ENCODE measurements at regions not wholly inside any gene's neighbourhood (a gene's known extent, or its start where the extent isn't known, plus 50 kb on each side); places are given as distances from the start of the nearest gene placed in this dataset.
"Not testable (repeated sequence)": the region's sequence is repeated elsewhere in the genome, so short reads cannot be mapped to it uniquely, and the experiment has no call there.

DNA sequence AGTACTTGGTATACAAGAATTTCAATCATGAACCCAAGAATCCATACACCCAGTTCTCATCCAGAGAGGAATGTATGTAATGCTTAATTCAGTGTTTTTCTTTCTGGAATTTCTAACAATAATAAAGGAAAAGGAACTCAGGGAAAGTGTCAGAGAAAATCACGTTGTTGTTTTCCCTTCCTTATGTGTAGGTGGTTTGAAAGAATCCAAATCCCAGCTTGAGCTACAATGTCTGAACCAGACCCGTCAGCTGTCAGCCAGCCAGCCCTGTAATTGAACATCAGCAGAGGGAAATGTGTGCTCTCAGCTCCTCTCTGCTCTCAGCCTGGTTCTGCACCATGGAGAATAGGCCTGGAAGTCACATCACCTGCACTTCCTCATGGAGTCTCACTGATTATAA, 126.5 kb downstream of the TMEM30B start:
- no peak for DNase-seq

DNA sequence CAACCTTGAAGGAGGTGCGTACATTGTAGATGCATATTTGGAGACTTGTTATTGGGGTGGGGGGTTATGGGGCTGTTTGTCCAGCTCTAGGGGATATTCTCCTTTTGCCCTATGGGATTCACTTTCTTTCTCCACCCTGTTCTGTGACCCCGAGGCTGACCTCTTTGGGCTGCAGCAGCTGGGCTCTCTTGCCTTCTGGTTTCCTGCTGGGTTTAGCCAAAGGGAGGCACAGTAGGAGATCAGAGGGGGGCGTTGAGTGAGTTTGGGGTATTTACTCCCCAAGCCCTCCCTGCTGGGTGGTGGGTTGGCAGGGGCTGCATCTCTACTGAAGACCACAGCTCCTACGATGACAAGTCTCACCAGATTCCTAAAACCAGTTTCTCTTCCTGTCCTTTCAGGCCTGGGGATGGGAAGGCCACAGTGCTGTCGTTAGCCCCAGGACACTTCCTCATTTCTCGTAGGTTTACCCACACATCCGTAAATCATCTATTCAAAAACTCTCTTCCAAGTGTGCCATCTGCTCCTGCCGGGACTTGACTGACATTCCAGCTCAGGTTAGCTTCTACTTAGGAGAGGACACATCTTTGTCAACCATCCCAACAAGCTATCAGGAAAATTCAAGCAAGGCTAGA, 127.1 kb downstream of the TMEM30B start:
- DNase-seq, result no peak

DNA sequence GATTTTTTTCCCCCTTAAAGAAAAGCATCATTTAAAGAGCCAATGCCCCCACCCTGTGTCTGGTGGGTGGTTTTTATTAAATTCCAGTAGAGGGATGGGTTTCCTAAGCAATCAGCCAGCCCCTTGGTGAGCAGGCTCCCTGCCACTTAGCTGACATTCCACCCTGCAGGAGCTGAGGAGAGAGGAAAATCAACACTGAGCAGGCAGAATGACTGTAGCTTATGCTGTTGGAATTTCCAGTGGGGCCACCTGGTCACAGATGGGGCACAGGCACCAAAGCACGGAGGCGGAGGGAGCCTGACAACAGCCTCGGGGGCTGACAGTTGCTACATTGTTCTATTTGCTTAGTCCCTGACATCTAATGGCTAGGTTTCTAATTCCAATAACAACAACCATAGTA, 127.7 kb downstream of the TMEM30B start:
- DNase-seq, result no peak

DNA sequence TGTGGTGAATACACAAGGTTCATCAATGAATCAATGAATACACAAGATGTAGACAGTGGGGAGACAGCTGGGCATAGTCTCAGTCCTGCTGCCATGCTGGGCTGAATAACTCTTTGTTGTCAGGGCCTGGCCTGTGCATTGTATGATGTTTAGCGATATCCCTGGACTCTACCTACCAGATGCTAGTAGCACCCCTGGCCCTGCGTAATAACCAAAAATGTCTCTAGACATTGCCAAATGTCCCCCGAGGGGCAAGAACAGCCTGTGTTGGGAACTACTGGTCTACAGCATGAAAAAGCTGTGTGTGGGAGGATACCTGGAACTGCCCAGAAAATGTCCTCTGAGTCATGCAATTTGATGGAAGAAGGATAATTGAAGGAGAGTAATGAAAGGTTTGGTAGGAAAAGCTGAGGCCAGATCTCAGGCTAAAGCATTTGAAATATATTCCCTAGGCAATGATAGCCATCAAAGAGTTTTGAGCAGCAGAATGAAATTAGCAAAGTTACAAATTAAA, 128.2 kb downstream of the TMEM30B start:
- no peak for DNase-seq

DNA sequence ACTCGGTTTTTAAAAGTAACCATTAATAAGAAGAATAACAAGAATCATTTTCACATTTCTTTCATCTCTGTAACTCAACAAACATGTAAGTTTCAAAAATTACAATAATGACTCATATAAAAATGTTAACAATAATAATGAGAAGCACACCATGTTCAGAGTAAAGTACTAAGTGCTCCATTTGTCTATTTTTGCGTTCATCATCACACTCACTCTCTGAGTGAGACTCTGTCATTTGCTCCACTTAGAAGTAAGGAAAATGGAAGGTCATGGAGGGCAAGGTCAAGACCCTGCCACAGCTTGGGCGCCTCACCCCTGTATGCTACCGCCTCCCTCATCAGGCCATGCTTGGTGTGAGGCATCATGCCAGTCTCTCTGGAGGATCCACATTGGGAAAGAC, 129.9 kb downstream of the TMEM30B start:
- DNase-seq, result no peak

DNA sequence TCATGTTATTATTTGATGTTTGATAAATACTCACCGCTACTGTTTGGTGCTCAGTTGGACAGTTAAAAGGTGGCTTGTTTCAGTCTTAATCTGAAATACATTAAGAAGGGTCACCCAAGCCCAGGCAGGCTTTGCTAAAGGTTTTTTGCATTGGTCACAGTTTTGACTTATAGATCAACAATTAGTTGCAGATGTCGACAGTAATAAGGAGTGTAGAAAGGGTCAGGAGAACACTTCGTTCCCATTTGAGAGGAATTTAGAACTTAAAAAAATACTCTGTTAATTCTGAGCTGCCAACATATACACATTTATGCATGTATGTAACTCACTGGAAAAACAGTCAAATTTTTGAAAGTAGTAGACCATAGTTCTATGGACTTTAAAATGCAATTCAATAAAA, 130.3 kb downstream of the TMEM30B start:
- no peak for DNase-seq

DNA sequence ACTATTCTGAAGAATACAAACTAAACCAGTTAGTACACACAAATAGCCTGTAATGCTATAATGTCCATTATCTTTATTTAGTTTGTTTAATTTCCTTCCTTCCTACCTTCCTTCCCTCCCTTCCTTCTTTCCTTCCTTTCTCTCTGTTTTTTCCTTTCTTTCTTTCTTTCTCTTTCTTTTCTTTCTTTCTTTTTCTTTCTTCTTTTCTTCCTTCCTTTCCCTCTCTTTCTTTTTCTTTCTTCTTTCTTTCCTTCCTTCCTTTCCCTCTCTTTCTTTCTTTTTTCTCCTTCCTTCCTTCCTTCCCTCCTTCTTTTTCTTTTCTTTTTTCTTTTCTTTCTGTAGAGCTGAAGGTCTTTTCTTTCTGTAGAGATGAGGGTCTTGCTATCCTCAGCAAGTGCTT, 131.2 kb downstream of the TMEM30B start:
- no peak for DNase-seq

DNA sequence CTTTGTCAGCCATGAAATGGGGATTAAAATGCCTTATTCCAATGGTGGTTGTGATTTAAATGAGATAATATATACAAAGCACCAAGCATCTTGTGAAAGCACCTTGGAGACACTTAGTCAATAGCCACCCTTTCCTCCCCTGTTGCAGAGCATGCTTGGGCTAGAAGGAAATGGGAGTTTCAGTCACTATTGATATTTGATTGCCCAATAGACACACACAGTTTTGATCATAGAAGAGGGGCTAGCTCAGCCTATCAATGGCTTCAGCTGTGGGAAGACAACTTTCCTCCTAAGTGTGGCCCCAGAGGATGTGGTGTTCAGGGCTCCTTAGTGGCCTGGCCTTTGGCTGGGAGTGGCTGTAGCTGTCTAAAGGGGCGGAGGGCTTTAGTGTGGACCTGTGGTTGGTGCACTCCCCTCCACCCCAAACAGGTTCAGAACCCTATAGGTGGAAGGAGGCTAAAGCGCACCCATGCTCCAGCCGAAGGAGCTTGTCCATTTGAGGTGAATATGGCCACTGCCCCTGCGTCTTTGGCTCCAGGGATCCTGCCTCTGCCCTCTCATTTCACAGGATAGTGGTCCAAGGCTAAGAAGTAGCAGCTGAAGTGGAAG, 132.3 kb downstream of the TMEM30B start:
- no peak for DNase-seq

DNA sequence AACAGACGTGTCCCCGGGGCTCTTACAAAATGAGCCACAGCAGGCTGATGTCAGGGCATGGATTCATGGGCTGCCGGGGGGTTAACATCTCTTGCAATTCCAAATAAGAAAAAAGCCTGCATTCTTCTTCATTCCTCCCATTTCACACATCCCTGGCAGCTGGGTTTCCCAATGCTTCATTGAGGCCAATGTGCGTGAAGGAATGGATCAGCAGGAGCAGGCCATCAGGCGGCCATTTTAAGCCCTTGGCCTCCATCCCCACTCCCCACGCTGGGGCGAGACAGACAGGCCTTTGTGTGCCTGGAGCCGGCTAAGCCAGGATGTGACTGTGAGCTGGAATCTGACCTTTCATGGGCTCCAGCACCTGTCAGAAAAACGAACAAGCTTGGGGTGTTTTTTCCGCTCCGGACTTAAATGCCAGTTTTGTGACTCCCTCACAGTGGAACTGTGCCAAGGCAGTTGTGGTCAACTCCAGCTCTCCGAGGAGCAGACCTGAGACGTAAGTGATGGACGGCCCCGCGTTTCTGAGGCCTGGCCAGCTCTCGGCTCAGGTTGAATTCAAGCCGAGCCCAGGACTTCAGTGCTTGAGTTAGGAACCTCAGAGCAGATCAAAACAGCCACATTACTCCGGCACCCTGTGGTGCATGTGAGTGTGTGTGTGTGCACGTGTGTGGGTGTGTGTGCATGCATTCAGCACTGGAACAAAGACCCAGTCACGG, 133.1 kb downstream of the TMEM30B start:
- DNase-seq, result no peak

DNA sequence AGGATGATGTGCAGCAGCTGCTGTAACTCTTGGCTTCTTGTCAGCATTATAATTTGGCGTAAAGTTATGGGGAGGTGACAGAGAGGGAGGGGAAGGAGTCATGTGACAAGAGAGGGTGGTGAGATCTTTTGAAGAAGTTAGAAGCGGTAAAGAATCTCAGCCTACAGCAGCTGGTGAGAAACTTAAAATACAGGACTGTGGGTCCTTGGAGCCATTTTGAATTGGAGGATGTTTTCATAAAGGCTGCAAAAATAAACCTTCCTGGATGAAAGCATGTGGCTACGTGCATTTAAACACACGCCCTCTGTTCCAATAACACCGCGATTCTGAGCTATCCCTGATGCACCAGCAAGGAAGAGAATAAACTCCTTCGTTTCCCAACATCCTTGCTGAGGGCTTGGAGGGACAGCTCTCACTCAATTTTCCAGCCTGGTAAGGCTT, 133.7 kb downstream of the TMEM30B start:
- no peak for DNase-seq

DNA sequence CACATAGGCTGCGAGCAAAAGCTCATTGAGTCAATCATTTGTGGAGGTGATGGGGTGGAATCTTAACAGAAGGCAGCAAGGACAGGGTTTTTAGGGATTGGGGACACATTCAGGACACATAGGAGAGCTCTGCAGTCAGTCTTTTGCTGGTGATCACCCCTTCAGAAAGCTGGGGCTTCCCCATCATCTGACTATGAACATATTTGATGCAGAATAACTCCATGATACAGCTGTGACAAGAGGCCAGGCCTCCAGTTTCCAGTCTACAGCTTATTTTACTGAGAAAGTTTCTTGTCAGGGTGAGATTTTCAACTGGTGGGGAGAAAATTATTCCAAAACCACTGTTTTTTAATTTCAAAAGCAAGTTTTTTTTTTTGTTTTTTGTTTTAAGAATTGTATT, 134.2 kb downstream of the TMEM30B start:
- no peak for DNase-seq

DNA sequence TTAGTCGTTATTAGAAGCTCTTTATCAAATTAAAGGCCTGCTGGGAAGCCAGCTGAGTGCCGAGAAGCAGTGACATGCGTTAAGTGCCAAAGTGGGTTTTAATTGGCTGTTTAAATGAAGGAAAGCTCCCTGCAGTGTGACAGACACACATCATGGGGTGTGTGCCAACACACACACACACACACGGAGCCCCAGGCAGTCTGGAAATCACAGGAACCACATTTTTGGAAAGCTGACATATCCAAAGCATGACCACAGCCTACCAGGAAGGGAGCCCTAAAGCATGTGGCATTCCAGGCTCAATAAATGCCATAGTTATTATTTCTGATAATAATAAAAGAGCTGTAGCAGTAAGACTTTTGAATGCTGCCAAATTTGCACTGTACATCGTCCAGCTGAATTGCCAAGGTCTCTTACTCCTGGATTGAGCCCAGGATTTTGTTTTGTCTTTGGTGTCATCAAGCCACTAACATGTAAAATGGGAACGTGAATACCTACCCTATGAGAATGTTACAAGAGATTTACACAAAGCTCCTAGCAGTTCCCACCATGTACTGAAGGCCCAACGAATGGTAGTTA, 135.1 kb downstream of the TMEM30B start:
- DNase-seq, result peak; percentile 64

DNA sequence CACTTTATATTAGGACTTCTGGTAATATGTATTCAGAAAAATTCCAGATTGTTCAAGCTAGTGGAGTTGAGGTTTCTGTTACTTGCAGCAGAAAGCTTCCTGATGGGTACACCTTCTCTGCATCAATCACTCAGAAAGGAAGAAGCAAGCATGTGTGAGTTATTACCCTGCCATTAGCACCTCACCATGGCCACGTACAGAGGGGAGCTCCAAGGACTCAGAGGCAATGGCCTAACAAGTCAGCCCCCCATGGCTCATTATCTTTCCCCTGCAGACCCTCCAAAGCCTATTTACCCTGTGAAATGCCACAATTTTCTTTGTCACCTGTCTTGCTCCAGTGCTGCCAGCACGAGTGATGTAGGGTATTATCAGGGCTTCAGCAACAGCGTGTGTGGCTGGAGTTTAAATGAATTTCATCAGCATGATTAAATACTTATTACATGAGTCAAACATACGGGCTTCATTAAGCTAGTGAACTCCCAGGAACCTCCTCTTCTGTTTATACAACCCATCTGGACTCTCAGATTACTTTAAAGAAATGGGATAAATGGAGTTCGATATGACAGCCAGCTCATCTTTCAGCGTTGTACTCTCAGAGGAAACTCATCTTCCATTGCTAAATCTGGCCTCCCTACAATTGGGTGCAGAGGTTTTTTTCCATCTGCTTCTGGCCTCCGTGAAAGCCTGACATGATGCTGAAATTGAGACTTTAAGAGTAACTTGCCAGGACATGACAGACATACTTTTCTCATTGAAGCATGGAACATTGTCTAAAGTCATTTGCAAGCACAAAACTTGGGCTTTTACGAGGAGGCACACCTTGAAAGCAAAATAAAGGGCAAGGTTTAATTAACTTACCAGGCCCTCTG, 135.9 kb downstream of the TMEM30B start:
- peak; percentile 65 for DNase-seq

DNA sequence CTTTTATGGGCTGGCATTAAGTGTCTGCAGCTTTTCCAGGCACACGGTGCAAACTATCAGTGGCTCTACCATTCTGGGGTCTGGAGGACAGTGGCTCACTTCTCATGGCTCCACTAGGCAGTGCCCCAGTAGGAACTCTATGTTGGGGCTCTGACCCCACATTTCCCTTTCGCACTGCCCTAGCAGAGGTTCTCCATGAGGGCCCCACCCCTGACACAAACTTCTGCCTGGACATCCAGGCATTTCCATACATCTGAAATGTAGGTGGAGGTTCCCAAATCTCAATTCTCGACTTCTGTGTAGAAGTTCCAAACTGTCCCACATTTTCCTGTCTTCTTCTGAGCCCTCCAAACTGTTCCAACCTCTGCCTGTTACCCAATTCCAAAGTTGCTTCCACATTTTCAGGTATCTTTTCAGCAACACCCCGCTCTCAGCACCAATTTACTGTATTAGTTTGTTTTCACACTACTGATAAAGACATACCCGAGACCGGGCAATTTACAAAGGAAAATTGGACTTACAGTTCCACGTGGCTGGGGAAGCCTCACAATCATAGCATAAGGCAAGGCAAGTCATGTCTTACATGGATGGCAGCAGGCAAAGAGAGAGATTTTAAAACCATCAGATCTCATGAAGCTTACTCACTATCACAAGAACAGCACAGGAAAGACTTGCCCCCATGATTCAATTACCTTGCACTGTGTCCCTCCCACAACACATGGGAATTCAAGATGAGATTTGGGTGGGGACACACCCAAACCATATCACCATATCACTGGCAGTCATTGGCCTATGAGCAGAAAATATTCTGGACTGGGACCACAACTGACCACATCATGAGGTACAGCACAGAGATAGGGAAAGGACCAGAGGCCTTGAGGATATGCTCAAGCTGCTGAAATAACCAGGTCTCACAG, 136.8 kb downstream of the TMEM30B start:
- not testable (repeated sequence) for DNase-seq

DNA sequence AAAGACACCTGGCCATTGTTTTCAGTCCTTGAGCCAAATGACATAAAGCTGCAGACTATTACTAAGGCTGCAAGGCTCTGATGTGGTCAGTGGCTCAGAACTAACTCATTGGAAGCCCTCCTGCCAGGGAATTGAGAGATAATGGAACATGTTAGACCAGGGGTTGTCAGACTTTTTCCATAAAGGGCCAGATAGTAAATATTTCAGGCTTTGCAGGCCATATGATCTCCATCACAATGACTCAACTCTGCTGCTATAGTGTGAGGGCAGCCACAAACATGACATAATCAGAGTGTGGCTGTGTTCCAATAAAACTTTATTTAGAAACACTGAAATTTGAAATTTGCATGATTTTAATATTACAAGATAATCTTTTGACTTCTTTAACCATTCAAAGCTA, 140.3 kb downstream of the TMEM30B start:
- no peak for DNase-seq

DNA sequence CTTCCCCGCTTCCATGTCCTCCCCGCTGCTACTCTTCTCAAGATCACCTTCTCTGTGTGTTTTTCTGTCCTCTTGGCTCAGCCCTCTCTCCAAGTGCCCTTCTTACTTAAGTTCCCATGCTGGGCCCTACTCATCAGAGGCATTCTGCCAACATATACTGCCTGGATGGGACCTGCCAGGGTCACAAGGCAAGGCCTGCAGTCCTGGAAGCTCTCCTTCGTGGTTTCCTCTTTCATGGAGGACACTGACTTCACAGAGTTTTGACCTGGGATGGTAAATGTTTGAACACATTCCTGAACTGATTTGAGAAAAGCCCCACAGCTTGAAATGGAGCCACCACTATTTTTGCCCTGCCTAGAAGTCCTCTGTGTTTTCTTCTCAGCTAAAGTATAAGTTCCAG, 140.9 kb downstream of the TMEM30B start:
- no peak for DNase-seq

DNA sequence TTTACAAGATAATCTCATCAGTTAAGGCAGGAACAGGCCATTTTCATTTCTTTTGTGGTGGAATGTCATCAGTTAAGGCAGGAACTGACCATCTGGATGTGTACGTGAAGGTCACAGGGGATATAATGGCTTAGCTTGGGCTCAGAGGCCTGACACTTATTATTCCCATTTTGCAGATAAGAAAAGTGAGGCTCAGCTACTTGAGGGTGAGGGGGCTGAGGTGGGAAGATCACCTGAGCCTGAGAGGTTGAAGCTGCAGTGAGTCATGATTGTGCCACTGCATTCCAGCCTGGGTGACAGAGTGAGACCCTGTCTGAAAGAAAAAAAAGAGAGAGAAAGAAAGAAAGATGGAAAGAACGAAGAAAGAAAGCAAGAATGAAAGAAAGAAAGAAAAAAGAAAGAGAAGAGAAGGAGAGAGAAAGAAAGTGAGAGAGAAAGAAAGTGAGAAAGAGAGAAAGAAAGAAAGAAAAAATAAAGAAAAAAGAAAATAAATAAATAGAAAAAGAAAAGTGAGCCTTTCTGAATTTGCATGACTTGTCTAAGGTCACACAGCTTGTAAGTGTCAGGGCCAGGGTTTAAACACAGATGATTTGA, 142.0 kb downstream of the TMEM30B start:
- no peak for DNase-seq

DNA sequence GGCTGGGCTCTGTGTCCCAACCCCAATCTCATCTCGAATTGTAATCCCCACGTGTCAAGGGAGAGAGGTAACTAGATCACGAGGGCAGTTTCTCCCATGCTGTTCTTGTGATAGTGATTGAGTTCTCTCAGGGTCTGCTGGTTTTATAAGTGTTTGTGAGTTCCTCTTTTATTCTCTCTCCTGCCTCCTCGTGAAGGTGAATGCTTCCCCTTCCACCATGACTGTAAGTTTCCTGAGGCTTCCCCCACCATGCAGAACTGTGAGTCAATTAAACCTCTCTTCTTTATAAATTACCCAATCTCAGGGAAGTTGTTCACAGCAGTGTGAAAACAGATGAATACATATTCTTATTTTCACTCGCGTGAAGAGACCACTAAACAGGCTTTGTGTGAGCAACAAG, 148.2 kb downstream of the TMEM30B start:
- DNase-seq, result no peak

DNA sequence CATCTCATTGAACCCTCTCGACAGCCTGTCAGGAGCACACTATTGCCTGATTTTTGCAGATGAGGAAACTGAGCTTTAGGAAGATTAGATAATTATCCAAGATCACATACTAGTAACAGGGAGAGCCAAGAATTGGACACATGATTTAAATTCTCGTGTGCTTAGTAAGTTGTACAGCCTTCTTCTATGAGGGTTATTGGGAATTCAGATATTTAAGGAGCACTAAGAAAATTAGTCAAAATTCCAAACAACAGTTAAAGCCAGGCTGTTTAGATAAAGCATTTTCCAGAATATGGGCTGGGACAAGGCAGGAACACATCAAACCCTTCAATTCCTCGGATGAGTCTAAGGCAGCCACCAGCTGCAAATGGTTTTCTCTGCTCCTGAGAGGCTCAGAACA, 148.8 kb downstream of the TMEM30B start:
- no peak for DNase-seq

DNA sequence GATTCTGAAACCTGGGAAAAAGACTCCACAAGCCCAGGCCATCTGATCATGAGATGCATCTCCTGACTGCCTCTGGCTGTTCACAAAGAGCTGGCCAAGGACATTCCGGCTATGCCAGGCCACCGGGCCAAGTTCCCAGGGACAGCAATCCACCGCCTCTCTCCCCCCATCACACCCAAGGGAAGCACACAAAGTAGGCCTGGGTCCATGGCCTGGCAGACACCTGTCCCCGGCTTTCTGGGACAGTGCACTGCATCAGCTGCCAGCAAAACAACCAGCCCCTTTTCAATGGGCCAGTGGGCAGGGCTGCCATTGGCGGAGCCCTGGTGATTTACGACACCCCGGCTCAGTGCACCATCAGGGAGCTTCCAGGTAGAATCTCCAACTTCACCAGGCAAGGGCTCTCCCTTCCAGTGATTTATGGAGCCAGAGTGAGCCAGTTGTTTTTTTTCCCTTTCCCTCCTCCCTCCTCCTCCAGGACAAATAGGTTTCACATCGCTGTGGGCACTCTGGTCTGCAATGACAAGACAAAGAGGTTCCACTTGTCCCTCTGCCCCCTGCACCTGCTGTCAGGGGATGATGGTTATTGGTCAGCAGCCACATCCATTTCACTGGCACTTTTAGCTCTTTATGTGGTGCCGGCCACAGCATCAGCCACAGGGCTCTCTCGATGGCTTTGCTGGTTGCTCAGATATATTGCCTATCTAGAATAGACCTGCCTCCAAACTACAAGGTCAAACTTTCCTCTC, 149.6 kb downstream of the SLC38A6 start:
- peak; percentile 22 for DNase-seq

Data from NCI-H1092 treated with DMSO at 0.1 percent for 48 hours (cell line).